ENCODE measurements at regions not wholly inside any gene's neighbourhood (a gene's known extent, or its start where the extent isn't known, plus 50 kb on each side); places are given as distances from the start of the nearest gene placed in this dataset.

DNA sequence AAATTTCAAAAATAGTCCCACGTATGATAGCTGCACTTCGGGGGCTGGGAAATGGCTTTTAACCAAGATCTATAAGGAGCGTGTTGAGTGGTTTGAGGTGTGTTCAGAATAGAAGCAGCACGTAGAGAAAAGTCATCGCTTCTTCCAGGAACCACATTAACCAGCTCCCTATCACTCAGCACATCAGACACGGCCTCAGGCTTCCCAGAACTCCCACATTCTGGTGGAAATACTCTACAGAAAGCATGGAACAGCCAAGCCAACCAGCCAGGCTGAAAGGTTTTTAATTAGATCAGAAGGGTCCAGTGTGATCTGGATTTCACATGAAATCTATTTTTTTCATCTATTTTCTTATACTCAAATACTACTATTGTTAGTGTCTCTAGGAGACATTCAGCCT, 231.5 kb upstream of the NRP1 start:
- H3K27me3 ChIP-seq: no peaks in the 10 kb centered on the region
- H3K27ac ChIP-seq: peak overlapping the region in 1 of 5 donors; percentile 15
- TF ChIP-seq POLR2A (IDR thresholded peaks at IDR 0.05): no peak
- TF ChIP-seq, protein P1, sequence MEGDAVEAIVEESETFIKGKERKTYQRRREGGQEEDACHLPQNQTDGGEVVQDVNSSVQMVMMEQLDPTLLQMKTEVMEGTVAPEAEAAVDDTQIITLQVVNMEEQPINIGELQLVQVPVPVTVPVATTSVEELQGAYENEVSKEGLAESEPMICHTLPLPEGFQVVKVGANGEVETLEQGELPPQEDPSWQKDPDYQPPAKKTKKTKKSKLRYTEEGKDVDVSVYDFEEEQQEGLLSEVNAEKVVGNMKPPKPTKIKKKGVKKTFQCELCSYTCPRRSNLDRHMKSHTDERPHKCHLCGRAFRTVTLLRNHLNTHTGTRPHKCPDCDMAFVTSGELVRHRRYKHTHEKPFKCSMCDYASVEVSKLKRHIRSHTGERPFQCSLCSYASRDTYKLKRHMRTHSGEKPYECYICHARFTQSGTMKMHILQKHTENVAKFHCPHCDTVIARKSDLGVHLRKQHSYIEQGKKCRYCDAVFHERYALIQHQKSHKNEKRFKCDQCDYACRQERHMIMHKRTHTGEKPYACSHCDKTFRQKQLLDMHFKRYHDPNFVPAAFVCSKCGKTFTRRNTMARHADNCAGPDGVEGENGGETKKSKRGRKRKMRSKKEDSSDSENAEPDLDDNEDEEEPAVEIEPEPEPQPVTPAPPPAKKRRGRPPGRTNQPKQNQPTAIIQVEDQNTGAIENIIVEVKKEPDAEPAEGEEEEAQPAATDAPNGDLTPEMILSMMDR (IDR thresholded peaks at IDR 0.05): no peak
- DNase-seq: peak in 2 of 7 donors; percentile 18 to 54
- H3K4me1 ChIP-seq (replicated peaks in 1 of 2): no peaks in the 10 kb centered on the region
- no peak overlapping the region for H3K4me3 ChIP-seq
- no peaks in the 10 kb centered on the region for H3K9me3 ChIP-seq (replicated peaks in 1 of 3)
- intact Hi-C loops (cut with DNase I): no loop called here
- 71 to 86% (median 82%) methylated on average over 6 of the region's 6 CpGs for WGBS, 4 donors
- H3K36me3 ChIP-seq (replicated peaks in 1 of 2): no peaks in the 10 kb centered on the region

DNA sequence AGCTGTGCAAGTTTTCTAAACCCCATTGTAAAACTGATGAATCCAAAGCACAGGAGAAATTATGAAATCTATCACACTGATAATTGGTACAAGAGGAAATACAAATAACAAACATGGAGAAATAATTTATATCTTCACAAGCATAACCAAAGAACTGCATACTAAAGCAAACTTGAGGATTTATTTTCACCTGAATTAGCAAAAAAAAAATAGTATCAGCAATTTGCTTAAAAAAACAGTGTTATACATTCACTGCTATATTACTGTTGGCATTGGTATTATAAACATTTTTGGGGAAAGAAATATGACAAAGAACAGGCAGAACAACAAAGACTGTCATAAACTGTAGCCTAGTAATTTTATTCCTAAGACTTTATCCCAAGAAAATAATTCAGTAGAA, 230.8 kb upstream of the NRP1 start:
- Histone ChIP-seq H3K27me3 (no peaks in the 10 kb centered on the region), H3K4me1 (replicated peaks in 1 of 2) (no peaks in the 10 kb centered on the region), H3K27ac (no peak overlapping the region), H3K36me3 (replicated peaks in 1 of 2) (no peaks in the 10 kb centered on the region), H3K9me3 (replicated peaks in 1 of 3) (no peaks in the 10 kb centered on the region), H3K4me3 (no peak overlapping the region)
- DNase-seq: no peak
- no peak for TF ChIP-seq POLR2A (IDR thresholded peaks at IDR 0.05)
- TF ChIP-seq, protein P1 (IDR thresholded peaks at IDR 0.05): no peak
- intact Hi-C loops (cut with DNase I): no loop called here

DNA sequence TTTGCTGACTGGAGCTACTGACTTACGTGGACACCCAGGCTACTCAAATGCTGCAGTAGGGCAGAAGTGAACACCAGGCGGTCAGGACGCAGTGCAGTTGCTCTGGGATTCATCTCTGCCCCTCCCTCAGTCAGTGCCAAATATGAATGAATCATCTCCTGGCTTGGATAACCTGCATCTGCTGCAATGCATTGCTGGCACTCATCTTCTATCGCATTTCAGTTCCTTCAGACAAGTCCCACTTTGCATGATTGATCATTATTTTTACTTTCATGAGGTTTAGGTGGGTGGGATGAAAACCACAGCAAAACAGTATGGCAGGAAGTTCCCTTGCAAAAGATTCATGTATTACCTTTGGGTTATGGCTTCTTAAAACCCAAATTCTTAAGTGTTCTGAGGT, 224.6 kb upstream of the NRP1 start:
- no peak overlapping the region for H3K4me3 ChIP-seq
- no peaks in the 10 kb centered on the region for H3K4me1 ChIP-seq (replicated peaks in 1 of 2)
- intact Hi-C loops (cut with DNase I): no loop called here
- no peak overlapping the region for H3K27ac ChIP-seq
- no peaks in the 10 kb centered on the region for H3K36me3 ChIP-seq (replicated peaks in 1 of 2)
- no peaks in the 10 kb centered on the region for H3K9me3 ChIP-seq (replicated peaks in 1 of 3)
- TF ChIP-seq POLR2A (IDR thresholded peaks at IDR 0.05): no peak
- TF ChIP-seq, protein P1 (IDR thresholded peaks at IDR 0.05): no peak
- peak in 2 of 7 donors; percentile 19 to 27 for DNase-seq
- 52 to 70% (median 63%) methylated on average over 4 of the region's 4 CpGs for WGBS, 4 donors
- H3K27me3 ChIP-seq: no peaks in the 10 kb centered on the region

DNA sequence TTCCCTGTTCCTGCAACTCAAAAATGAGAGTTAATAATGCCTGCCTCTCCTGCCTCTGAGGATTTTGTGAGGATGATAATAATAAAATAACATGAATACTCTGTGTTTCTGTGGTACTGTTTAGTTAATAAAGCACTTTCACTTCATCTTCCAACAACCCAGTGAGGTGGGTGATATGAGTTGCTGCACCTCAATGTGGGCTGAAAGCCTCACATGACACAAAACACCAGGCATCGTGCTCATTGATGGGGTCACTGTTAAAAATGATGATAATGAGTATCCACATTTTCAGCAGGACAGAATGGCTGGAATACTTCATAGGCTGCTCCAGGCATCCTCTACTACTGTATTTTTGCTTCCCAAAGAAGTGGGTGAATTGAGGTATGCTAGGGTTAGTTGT, 222.8 kb upstream of the NRP1 start:
- 69 to 86% (median 75%) methylated on average over 1 of the region's 1 CpG for WGBS, 4 donors
- Histone ChIP-seq H3K4me1 (replicated peaks in 1 of 2) (no peaks in the 10 kb centered on the region), H3K36me3 (replicated peaks in 1 of 2) (no peaks in the 10 kb centered on the region), H3K27ac (no peak overlapping the region), H3K27me3 (no peaks in the 10 kb centered on the region), H3K9me3 (replicated peaks in 1 of 3) (no peaks in the 10 kb centered on the region), H3K4me3 (no peak overlapping the region)
- no peak for DNase-seq
- no peak for TF ChIP-seq POLR2A (IDR thresholded peaks at IDR 0.05)
- TF ChIP-seq, protein P1 (IDR thresholded peaks at IDR 0.05): no peak
- intact Hi-C loops (cut with DNase I): no loop called here

Data from adrenal gland (tissue), 9 donors.